Stomach smooth muscle (tissue), 2 donors: ENCODE measurements at regions not wholly inside any gene's neighbourhood (a gene's known extent, or its start where the extent isn't known, plus 50 kb on each side); places are given as distances from the start of the nearest gene placed in this dataset.

Source experiments
- H3K27ac ChIP-seq: one replicate; pipeline ENCODE4 v1.7.0; 2013; ENCODE audit warnings: mild to moderate bottlenecking, low read length, inconsistent platforms
- H3K27me3 ChIP-seq, 2 donors: one replicate each; pipeline ENCODE4 v1.7.0; 2013; ENCODE audit warnings: low read length in 2 of 2; ENCODE audit not compliant: insufficient read depth in 2 of 2, control insufficient read depth in 1 of 2
- H3K36me3 ChIP-seq, 2 donors: one replicate each; pipeline ENCODE4 v1.7.0; 2013; ENCODE audit warnings: low read length in 2 of 2; ENCODE audit not compliant: control insufficient read depth in 2 of 2, insufficient read depth in 2 of 2
- H3K4me1 ChIP-seq: one replicate; pipeline ENCODE4 v1.7.0; 2013; ENCODE audit warnings: low read length; ENCODE audit not compliant: control insufficient read depth, insufficient read depth
- H3K4me3 ChIP-seq, 2 donors: one replicate each; pipeline ENCODE4 v1.7.0; 2013; ENCODE audit warnings: low read length in 2 of 2
- H3K9ac ChIP-seq, 2 donors: one replicate each; pipeline ENCODE4 v1.7.0; 2013; ENCODE audit warnings: low read length in 2 of 2, mild to moderate bottlenecking in 1 of 2
- H3K9me3 ChIP-seq, 2 donors: one replicate each; pipeline ENCODE4 v1.7.0; 2013; ENCODE audit warnings: low read length in 2 of 2; ENCODE audit not compliant: control insufficient read depth in 2 of 2
- donor health status: healthy.
- donor health status: Pancreatic carcinoma.

- Histone ChIP-seq H3K4me1 (no peaks in the 10 kb centered on the region), H3K9ac (no peak overlapping the region), H3K36me3 (no peaks in the 10 kb centered on the region), H3K27me3 (no peaks in the 10 kb centered on the region), H3K4me3 (no peak overlapping the region), H3K27ac (no peak overlapping the region), H3K9me3 (no peaks in the 10 kb centered on the region)
Observed at GRCh38 chr2:41129988-41130387, 678.1 kb upstream of the SLC8A1 start.

- Histone ChIP-seq H3K36me3 (no peaks in the 10 kb centered on the region), H3K4me1 (no peaks in the 10 kb centered on the region), H3K27me3 (no peaks in the 10 kb centered on the region), H3K9me3 (no peaks in the 10 kb centered on the region), H3K27ac (no peak overlapping the region), H3K9ac (no peak overlapping the region), H3K4me3 (no peak overlapping the region)
Observed at GRCh38 chr2:41137031-41137430, 685.1 kb upstream of the SLC8A1 start.

- Histone ChIP-seq H3K27me3 (no peaks in the 10 kb centered on the region), H3K9ac (no peak overlapping the region), H3K9me3 (no peaks in the 10 kb centered on the region), H3K4me1 (no peaks in the 10 kb centered on the region), H3K27ac (no peak overlapping the region), H3K36me3 (no peaks in the 10 kb centered on the region), H3K4me3 (no peak overlapping the region)
Observed at GRCh38 chr2:41141146-41141791, 689.4 kb upstream of the SLC8A1 start.

- no peak overlapping the region for H3K4me3 ChIP-seq
- no peaks in the 10 kb centered on the region for H3K9me3 ChIP-seq
- H3K27me3 ChIP-seq = no peaks in the 10 kb centered on the region
- H3K4me1 ChIP-seq = no peaks in the 10 kb centered on the region
- no peaks in the 10 kb centered on the region for H3K36me3 ChIP-seq
- no peak overlapping the region for H3K9ac ChIP-seq
- no peak overlapping the region for H3K27ac ChIP-seq
Observed at GRCh38 chr2:41142478-41142877, 690.6 kb upstream of the SLC8A1 start.

GRCh38 chr2:41145066-41145465, 693.2 kb upstream of the SLC8A1 start:
- no peak overlapping the region for H3K4me3 ChIP-seq
- no peaks in the 10 kb centered on the region for H3K27me3 ChIP-seq
- no peak overlapping the region for H3K27ac ChIP-seq
- no peak overlapping the region for H3K9ac ChIP-seq
- no peaks in the 10 kb centered on the region for H3K36me3 ChIP-seq
- H3K9me3 ChIP-seq = no peaks in the 10 kb centered on the region
- H3K4me1 ChIP-seq = no peaks in the 10 kb centered on the region

- no peaks in the 10 kb centered on the region for H3K36me3 ChIP-seq
- H3K4me3 ChIP-seq = no peak overlapping the region
- H3K27ac ChIP-seq = no peak overlapping the region
- H3K4me1 ChIP-seq = no peaks in the 10 kb centered on the region
- no peaks in the 10 kb centered on the region for H3K27me3 ChIP-seq
- no peaks in the 10 kb centered on the region for H3K9me3 ChIP-seq
- H3K9ac ChIP-seq = no peak overlapping the region
Observed at GRCh38 chr2:41149054-41149453, 697.2 kb upstream of the SLC8A1 start.

GRCh38 chr2:41151746-41152145, 699.9 kb upstream of the SLC8A1 start:
- no peaks in the 10 kb centered on the region for H3K4me1 ChIP-seq
- no peaks in the 10 kb centered on the region for H3K9me3 ChIP-seq
- no peaks in the 10 kb centered on the region for H3K36me3 ChIP-seq
- H3K27me3 ChIP-seq = no peaks in the 10 kb centered on the region
- no peak overlapping the region for H3K9ac ChIP-seq
- no peak overlapping the region for H3K27ac ChIP-seq
- H3K4me3 ChIP-seq = no peak overlapping the region

- H3K4me3 ChIP-seq = no peak overlapping the region
Observed at GRCh38 chr2:41152318-41152717, 700.4 kb upstream of the SLC8A1 start.

GRCh38 chr2:41160439-41160838, 708.5 kb upstream of the SLC8A1 start:
- Histone ChIP-seq H3K9me3 (no peaks in the 10 kb centered on the region), H3K27me3 (no peaks in the 10 kb centered on the region), H3K9ac (no peak overlapping the region), H3K27ac (no peak overlapping the region), H3K36me3 (no peaks in the 10 kb centered on the region), H3K4me3 (no peak overlapping the region), H3K4me1 (no peaks in the 10 kb centered on the region)

More at GRCh38 chr2:41152318-41152717, 700.4 kb upstream of the SLC8A1 start:
- no peaks in the 10 kb centered on the region for H3K27me3 ChIP-seq
- no peaks in the 10 kb centered on the region for H3K9me3 ChIP-seq
- no peaks in the 10 kb centered on the region for H3K36me3 ChIP-seq
- H3K27ac ChIP-seq = no peak overlapping the region
- H3K9ac ChIP-seq = no peak overlapping the region
- no peaks in the 10 kb centered on the region for H3K4me1 ChIP-seq

GRCh38 chr2:41167014-41167413, 715.1 kb upstream of the SLC8A1 start:
- no peak overlapping the region for H3K4me3 ChIP-seq
- H3K9me3 ChIP-seq = no peaks in the 10 kb centered on the region
- H3K27me3 ChIP-seq = no peaks in the 10 kb centered on the region
- no peaks in the 10 kb centered on the region for H3K4me1 ChIP-seq
- H3K27ac ChIP-seq = no peak overlapping the region
- no peak overlapping the region for H3K9ac ChIP-seq
- H3K36me3 ChIP-seq = no peaks in the 10 kb centered on the region

GRCh38 chr2:41169744-41170143, 717.9 kb upstream of the SLC8A1 start:
- Histone ChIP-seq H3K27me3 (no peaks in the 10 kb centered on the region), H3K36me3 (no peaks in the 10 kb centered on the region), H3K9me3 (no peaks in the 10 kb centered on the region), H3K9ac (no peak overlapping the region), H3K4me1 (no peaks in the 10 kb centered on the region), H3K4me3 (no peak overlapping the region), H3K27ac (no peak overlapping the region)
